Kidney (tissue), 13 donors: ENCODE measurements at regions not wholly inside any gene's neighbourhood (a gene's known extent, or its start where the extent isn't known, plus 50 kb on each side); places are given as distances from the start of the nearest gene placed in this dataset.

Experiments
- DNase-seq, 5 donors: peaks; one replicate each; pipeline ENCODE4 v3.0.0-alpha.2; 2013 to 2020
- FAIRE-seq: peaks from 2 replicates; lab custom pipeline; 2012; peaks lifted over from hg19 to GRCh38; lab: Jason Lieb, UNC
- H3K27ac ChIP-seq, 2 donors: one replicate each; pipeline ENCODE4 v1.7.0; 2013; ENCODE audit warnings: low read depth in 2 of 2, low read length in 2 of 2, inconsistent platforms in 1 of 2
- H3K27me3 ChIP-seq: one replicate; pipeline ENCODE4 v1.7.1; 2013; ENCODE audit warnings: low read length, inconsistent platforms; ENCODE audit not compliant: control insufficient read depth, insufficient read depth
- H3K36me3 ChIP-seq, 3 donors: one replicate each; pipeline versions ENCODE4 v1.7.0 to v1.7.1; 2013; ENCODE audit warnings: low read length in 3 of 3, control low read depth in 1 of 3, inconsistent platforms in 1 of 3; ENCODE audit not compliant: insufficient read depth in 3 of 3, control insufficient read depth in 2 of 3
- H3K4me1 ChIP-seq, 3 donors: one replicate each; pipeline versions ENCODE4 v1.7.0 to v1.7.1; 2013; ENCODE audit warnings: low read length in 3 of 3, inconsistent platforms in 1 of 3, low read depth in 1 of 3; ENCODE audit not compliant: control insufficient read depth in 2 of 3, insufficient read depth in 2 of 3
- H3K4me3 ChIP-seq, 3 donors: one replicate each; pipeline versions ENCODE4 v1.7.0 to v1.8.1; 2013; ENCODE audit warnings: low read length in 3 of 3, control low read depth in 1 of 3, inconsistent platforms in 1 of 3
- H3K9ac ChIP-seq, 3 donors: one replicate each; pipeline versions ENCODE4 v1.7.0 to v1.7.1; 2013; ENCODE audit warnings: low read length in 3 of 3, control low read depth in 1 of 3, inconsistent platforms in 1 of 3
- H3K9me3 ChIP-seq, 3 donors: one replicate each; pipeline versions ENCODE4 v1.7.0 to v1.7.1; 2013; ENCODE audit warnings: low read length in 3 of 3, control low read depth in 1 of 3, inconsistent platforms in 1 of 3; ENCODE audit not compliant: control insufficient read depth in 2 of 3, insufficient read depth in 1 of 3
- CTCF ChIP-seq: IDR thresholded peaks from 3 replicates; pipeline ENCODE4 v1.5.1; 2012; ENCODE audit warnings: mild to moderate bottlenecking, moderate library complexity, borderline replicate concordance; ENCODE audit not compliant: insufficient read depth; ENCODE audit errors: extremely low read depth
- intact Hi-C: fragments of 100-400 bp; cut with DNase I; formaldehyde crosslinking; loops from one replicate; pipeline ENCODE4 v1.11.1; 2022
- donor health status: control.
- donor health status: control.
- donor health status: control.
- donor health status: control.
- donor health status: control.
- donor health status: DM: yes; HTN: yes; CAD: no.
- donor health status: Normal renal cell carcinoma (clear cell type).

- Histone ChIP-seq H3K4me3 (no peak overlapping the region), H3K27me3 (no peaks in the 10 kb centered on the region), H3K36me3 (no peaks in the 10 kb centered on the region), H3K27ac (no peak overlapping the region), H3K9me3 (no peaks in the 10 kb centered on the region), H3K9ac (no peak overlapping the region), H3K4me1 (no peaks in the 10 kb centered on the region)
- intact Hi-C loops, result no loop called here
- FAIRE-seq, result no peak
- no peak for DNase-seq
- no peak for TF ChIP-seq CTCF
Measured at GRCh38 chr2:200756618-200757321, 54.9 kb upstream of the BZW1 start.

GRCh38 chr2:200757399-200757798, 54.3 kb upstream of the BZW1 start:
- intact Hi-C loops, result no loop called here
- H3K9ac ChIP-seq, result no peak overlapping the region

GRCh38 chr2:200758341-200758740, 53.4 kb upstream of the BZW1 start:
- DNase-seq, result no peak
- no peak for TF ChIP-seq CTCF
- Histone ChIP-seq H3K36me3 (no peaks in the 10 kb centered on the region), H3K27me3 (no peaks in the 10 kb centered on the region), H3K4me1 (no peaks in the 10 kb centered on the region), H3K4me3 (no peak overlapping the region), H3K9ac (no peak overlapping the region), H3K9me3 (no peaks in the 10 kb centered on the region), H3K27ac (no peak overlapping the region)
- no peak for FAIRE-seq
- intact Hi-C loops, result no loop called here

More at GRCh38 chr2:200757399-200757798, 54.3 kb upstream of the BZW1 start:
- Histone ChIP-seq H3K36me3 (no peaks in the 10 kb centered on the region), H3K27me3 (no peaks in the 10 kb centered on the region), H3K27ac (no peak overlapping the region), H3K4me1 (no peaks in the 10 kb centered on the region), H3K4me3 (no peak overlapping the region), H3K9me3 (no peaks in the 10 kb centered on the region)
- no peak for DNase-seq
- TF ChIP-seq CTCF, result no peak
- no peak for FAIRE-seq

GRCh38 chr2:200761266-200761665, 50.4 kb upstream of the BZW1 start:
- TF ChIP-seq CTCF, result no peak
- DNase-seq, result no peak
- Histone ChIP-seq H3K9me3 (no peaks in the 10 kb centered on the region), H3K4me1 (no peaks in the 10 kb centered on the region), H3K27ac (no peak overlapping the region), H3K9ac (no peak overlapping the region), H3K4me3 (no peak overlapping the region), H3K36me3 (no peaks in the 10 kb centered on the region), H3K27me3 (no peaks in the 10 kb centered on the region)
- no peak for FAIRE-seq
- intact Hi-C loops, result no loop called here
